Loucy (cell line): ENCODE measurements at regions not wholly inside any gene's neighbourhood (a gene's known extent, or its start where the extent isn't known, plus 50 kb on each side); places are given as distances from the start of the nearest gene placed in this dataset.

Experiments used
- EZH2phosphoT487 ChIP-seq: fragments of 200-600 bp; IDR thresholded peaks from 2 replicates; pipeline ENCODE4 v1.6.1; 2018; ENCODE audit warnings: antibody characterized with exemption, mild to moderate bottlenecking, moderate library complexity, borderline replicate concordance
- TF ChIP-seq, protein P1 (sequence below): fragments of 200-600 bp; sonication (generic); conservative IDR thresholded peaks from 2 replicates; pipeline ENCODE4 v1.5.1; 2014; ENCODE audit warnings: mild to moderate bottlenecking, antibody characterized with exemption, low read length

DNA sequence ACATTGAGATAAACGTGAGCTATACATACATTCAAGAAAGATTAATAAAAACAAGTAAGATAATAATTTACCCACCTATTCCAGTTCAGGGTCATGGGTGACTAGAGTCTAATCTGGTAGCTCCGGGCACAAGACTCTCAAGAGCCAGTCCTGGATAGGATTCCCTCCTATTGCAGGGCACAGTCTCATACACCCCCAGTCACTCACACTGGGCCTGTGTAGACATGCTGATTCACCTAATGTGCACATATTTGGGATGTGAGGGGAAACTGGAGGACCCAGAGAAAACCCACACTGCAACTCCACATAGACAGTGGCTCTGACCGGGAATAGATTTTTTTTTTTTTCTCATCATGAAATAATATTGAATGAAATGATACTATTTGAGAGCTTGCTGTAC, 81.5 kb upstream of the THUMPD2 start:
- TF ChIP-seq, protein P1, sequence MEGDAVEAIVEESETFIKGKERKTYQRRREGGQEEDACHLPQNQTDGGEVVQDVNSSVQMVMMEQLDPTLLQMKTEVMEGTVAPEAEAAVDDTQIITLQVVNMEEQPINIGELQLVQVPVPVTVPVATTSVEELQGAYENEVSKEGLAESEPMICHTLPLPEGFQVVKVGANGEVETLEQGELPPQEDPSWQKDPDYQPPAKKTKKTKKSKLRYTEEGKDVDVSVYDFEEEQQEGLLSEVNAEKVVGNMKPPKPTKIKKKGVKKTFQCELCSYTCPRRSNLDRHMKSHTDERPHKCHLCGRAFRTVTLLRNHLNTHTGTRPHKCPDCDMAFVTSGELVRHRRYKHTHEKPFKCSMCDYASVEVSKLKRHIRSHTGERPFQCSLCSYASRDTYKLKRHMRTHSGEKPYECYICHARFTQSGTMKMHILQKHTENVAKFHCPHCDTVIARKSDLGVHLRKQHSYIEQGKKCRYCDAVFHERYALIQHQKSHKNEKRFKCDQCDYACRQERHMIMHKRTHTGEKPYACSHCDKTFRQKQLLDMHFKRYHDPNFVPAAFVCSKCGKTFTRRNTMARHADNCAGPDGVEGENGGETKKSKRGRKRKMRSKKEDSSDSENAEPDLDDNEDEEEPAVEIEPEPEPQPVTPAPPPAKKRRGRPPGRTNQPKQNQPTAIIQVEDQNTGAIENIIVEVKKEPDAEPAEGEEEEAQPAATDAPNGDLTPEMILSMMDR = no peak
- no peak for TF ChIP-seq EZH2phosphoT487
